A549 (cell line): ENCODE measurements at regions not wholly inside any gene's neighbourhood (a gene's known extent, or its start where the extent isn't known, plus 50 kb on each side); places are given as distances from the start of the nearest gene placed in this dataset.

Source experiments
- ATAC-seq, 2 experiments: fragments of 200-7000 bp in 1 of 2; fragments of >200 bp in 1 of 2; cut with Nextera tagmentation in 1 of 2; cut with Tn5 transposase in 1 of 2; 3 replicates each; pipeline versions ENCODE4 v1.8.0 to v1.9.1; 2018 to 2020; ENCODE audit warnings: mild to moderate bottlenecking in 1 of 2, moderate library complexity in 1 of 2
- CTCF ChIA-PET: fragments of 300-600 bp; sonication (Branson Sonifier 250); formaldehyde crosslinking; extraction: SDS; loops from one replicate; lab custom pipeline; 2021; ENCODE audit warnings: antibody characterized with exemption, inconsistent platforms; lab: Yijun Ruan, JAX
- POLR2A ChIA-PET: fragments of 350-600 bp; formaldehyde crosslinking; extraction: SDS; loops from one replicate; lab custom pipeline; 2021; ENCODE audit warnings: antibody characterized with exemption, inconsistent platforms; lab: Yijun Ruan, JAX
- DNase-seq, 2 experiments: peaks; one replicate each; pipeline versions ENCODE4 v3.0.0 to v3.0.0-alpha.2; 2011 to 2016; ENCODE audit warnings: low read depth in 1 of 2, low spot score in 1 of 2
- FAIRE-seq: peaks from 2 replicates; lab custom pipeline; 2011; peaks lifted over from hg19 to GRCh38; lab: Jason Lieb, UNC
- H3K27ac ChIP-seq, 2 experiments: fragments of >200 bp; sonication (Bioruptor Twin); formaldehyde crosslinking; 3 replicates each; pipeline ENCODE4 v1.5.1; 2016 to 2017
- H3K4me1 ChIP-seq: fragments of >200 bp; sonication (Bioruptor Twin); formaldehyde crosslinking; 3 replicates; pipeline ENCODE4 v1.6.1; 2016
- H3K4me2 ChIP-seq: fragments of >200 bp; sonication (Bioruptor Twin); formaldehyde crosslinking; 3 replicates; pipeline ENCODE4 v1.6.1; 2016
- H3K4me3 ChIP-seq: fragments of >200 bp; sonication (Bioruptor Twin); formaldehyde crosslinking; 3 replicates; pipeline ENCODE4 v1.5.1; 2016
- H3K9me3 ChIP-seq: fragments of >200 bp; sonication (Bioruptor Twin); formaldehyde crosslinking; 3 replicates; pipeline ENCODE4 v1.6.1; 2016
- BHLHE40 ChIP-seq: IDR thresholded peaks from 2 replicates; pipeline ENCODE4 v1.6.1; 2012; ENCODE audit warnings: low read depth, low read length, inconsistent platforms
- CHD4 ChIP-seq: fragments of 200-600 bp; sonication (generic); IDR thresholded peaks from 2 replicates; pipeline ENCODE4 v1.6.1; 2016; ENCODE audit warnings: antibody characterized with exemption, mild to moderate bottlenecking, borderline replicate concordance
- EP300 ChIP-seq, 2 experiments: fragments of >200 bp; sonication (Bioruptor Twin); formaldehyde crosslinking; IDR thresholded peaks; 2 replicates in 1 of 2; 3 replicates in 1 of 2; pipeline ENCODE4 v1.6.1; 2016 to 2017
- FOXS1 ChIP-seq: fragments of 250-450 bp; sonication (Bioruptor Pico); IDR thresholded peaks from 2 replicates; pipeline ENCODE4 v1.5.0; 2020; ENCODE audit warnings: mild to moderate bottlenecking, moderate library complexity
- GATA3 ChIP-seq: IDR thresholded peaks from 2 replicates; pipeline ENCODE4 v1.6.1; 2012; ENCODE audit warnings: borderline replicate concordance
- HMGXB4 ChIP-seq: fragments of 250-450 bp; sonication (Bioruptor Pico); IDR thresholded peaks from 2 replicates; pipeline ENCODE4 v1.5.0; 2021; ENCODE audit warnings: mild to moderate bottlenecking, moderate library complexity, borderline replicate concordance
- KDM1A ChIP-seq: fragments of 200-600 bp; sonication (generic); IDR thresholded peaks from 2 replicates; pipeline ENCODE4 v1.6.1; 2016; ENCODE audit warnings: low read depth, mild to moderate bottlenecking
- MAZ ChIP-seq: fragments of 150-350 bp; IDR thresholded peaks from 2 replicates; pipeline ENCODE4 v1.6.1; 2014; ENCODE audit warnings: antibody characterized with exemption, low read depth, low read length, borderline replicate concordance
- MYC ChIP-seq: IDR thresholded peaks from 2 replicates; pipeline ENCODE4 v1.6.1; 2012; ENCODE audit warnings: mild to moderate bottlenecking, inconsistent platforms, low read length, improper control_type of control experiment, borderline replicate concordance
- NFE2L2 ChIP-seq: fragments of 150-350 bp; conservative IDR thresholded peaks from 2 replicates; pipeline ENCODE4 v1.6.1; 2014; ENCODE audit warnings: low read length
- NR3C1 ChIP-seq: fragments of >200 bp; sonication (Bioruptor Twin); formaldehyde crosslinking; IDR thresholded peaks from 3 replicates; pipeline ENCODE4 v1.6.1; 2017
- PHF8 ChIP-seq: fragments of 200-600 bp; sonication (generic); IDR thresholded peaks from 2 replicates; pipeline ENCODE4 v1.6.1; 2016; ENCODE audit warnings: low read depth, mild to moderate bottlenecking, antibody characterized with exemption, moderate library complexity, borderline replicate concordance
- POLR2AphosphoS2 ChIP-seq: conservative IDR thresholded peaks from 2 replicates; pipeline ENCODE4 v1.6.1; 2012; ENCODE audit warnings: low read length, improper control_type of control experiment, inconsistent platforms
- RCOR1 ChIP-seq: fragments of 150-350 bp; IDR thresholded peaks from 2 replicates; pipeline ENCODE4 v1.6.1; 2014; ENCODE audit warnings: antibody characterized with exemption, low read length, low read depth
- SMC3 ChIP-seq: fragments of >200 bp; sonication (Bioruptor Twin); formaldehyde crosslinking; IDR thresholded peaks from 3 replicates; pipeline ENCODE4 v1.6.1; 2018; ENCODE audit warnings: inconsistent platforms
- SREBF2 ChIP-seq: fragments of 450-650 bp; IDR thresholded peaks from 2 replicates; pipeline ENCODE4 v1.6.1; 2014; ENCODE audit warnings: mild to moderate bottlenecking, moderate library complexity
- USF2 ChIP-seq: fragments of 450-650 bp; IDR thresholded peaks from 2 replicates; pipeline ENCODE4 v1.6.1; 2014; ENCODE audit warnings: antibody characterized with exemption
- ZSCAN20 ChIP-seq: fragments of 250-450 bp; sonication (Bioruptor Pico); IDR thresholded peaks from 2 replicates; pipeline ENCODE4 v1.8.0; 2022; ENCODE audit warnings: mild to moderate bottlenecking, moderate library complexity
- WGBS: methylation state at CpG from one replicate; pipeline ENCODE4 v1.1.6; 2017; ENCODE audit errors: missing lambda C conversion rate; 5-methylcytosine and 5-hydroxymethylcytosine counted together
- TF ChIP-seq, protein P1 (sequence below): fragments of 200-600 bp; sonication (generic); IDR thresholded peaks from 2 replicates; pipeline ENCODE4 v1.6.1; 2016; ENCODE audit warnings: antibody characterized with exemption, mild to moderate bottlenecking, moderate library complexity
- TF ChIP-seq, protein P2 (sequence below): IDR thresholded peaks from 2 replicates; pipeline ENCODE4 v1.6.1; 2012

GRCh38 chr4:169338241-169338640 is 67.5 kb upstream of the SH3RF1 start:
- ATAC-seq (no peak), DNase-seq (no peak), FAIRE-seq (no peak)
- H3K4me1 ChIP-seq: no peaks in the 10 kb centered on the region
- TF ChIP-seq MAZ (no peak), RCOR1 (no peak), EP300 (IDR thresholded peaks at IDR 0.05) (no peak), NFE2L2 (no peak), NR3C1 (no peak), POLR2AphosphoS2 (no peak), SREBF2 (no peak), HMGXB4 (CRISPR knock-in tag) (no peak)
- TF ChIP-seq, protein P1, sequence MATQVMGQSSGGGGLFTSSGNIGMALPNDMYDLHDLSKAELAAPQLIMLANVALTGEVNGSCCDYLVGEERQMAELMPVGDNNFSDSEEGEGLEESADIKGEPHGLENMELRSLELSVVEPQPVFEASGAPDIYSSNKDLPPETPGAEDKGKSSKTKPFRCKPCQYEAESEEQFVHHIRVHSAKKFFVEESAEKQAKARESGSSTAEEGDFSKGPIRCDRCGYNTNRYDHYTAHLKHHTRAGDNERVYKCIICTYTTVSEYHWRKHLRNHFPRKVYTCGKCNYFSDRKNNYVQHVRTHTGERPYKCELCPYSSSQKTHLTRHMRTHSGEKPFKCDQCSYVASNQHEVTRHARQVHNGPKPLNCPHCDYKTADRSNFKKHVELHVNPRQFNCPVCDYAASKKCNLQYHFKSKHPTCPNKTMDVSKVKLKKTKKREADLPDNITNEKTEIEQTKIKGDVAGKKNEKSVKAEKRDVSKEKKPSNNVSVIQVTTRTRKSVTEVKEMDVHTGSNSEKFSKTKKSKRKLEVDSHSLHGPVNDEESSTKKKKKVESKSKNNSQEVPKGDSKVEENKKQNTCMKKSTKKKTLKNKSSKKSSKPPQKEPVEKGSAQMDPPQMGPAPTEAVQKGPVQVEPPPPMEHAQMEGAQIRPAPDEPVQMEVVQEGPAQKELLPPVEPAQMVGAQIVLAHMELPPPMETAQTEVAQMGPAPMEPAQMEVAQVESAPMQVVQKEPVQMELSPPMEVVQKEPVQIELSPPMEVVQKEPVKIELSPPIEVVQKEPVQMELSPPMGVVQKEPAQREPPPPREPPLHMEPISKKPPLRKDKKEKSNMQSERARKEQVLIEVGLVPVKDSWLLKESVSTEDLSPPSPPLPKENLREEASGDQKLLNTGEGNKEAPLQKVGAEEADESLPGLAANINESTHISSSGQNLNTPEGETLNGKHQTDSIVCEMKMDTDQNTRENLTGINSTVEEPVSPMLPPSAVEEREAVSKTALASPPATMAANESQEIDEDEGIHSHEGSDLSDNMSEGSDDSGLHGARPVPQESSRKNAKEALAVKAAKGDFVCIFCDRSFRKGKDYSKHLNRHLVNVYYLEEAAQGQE: no peak
- no peaks in the 10 kb centered on the region for H3K9me3 ChIP-seq
- ChIA-PET POLR2A (no interaction called here), CTCF (interaction anchor here (0.5 kb wide), 1 partner anchor 25 kb away, joined by 8 read pairs; no protein-coding TSS in a partner anchor)
- no peak overlapping the region for H3K27ac ChIP-seq
- no peak overlapping the region for H3K4me2 ChIP-seq
- WGBS: 72% methylated on average over 2 of the region's 2 CpGs
- H3K4me3 ChIP-seq: no peak overlapping the region

DNA sequence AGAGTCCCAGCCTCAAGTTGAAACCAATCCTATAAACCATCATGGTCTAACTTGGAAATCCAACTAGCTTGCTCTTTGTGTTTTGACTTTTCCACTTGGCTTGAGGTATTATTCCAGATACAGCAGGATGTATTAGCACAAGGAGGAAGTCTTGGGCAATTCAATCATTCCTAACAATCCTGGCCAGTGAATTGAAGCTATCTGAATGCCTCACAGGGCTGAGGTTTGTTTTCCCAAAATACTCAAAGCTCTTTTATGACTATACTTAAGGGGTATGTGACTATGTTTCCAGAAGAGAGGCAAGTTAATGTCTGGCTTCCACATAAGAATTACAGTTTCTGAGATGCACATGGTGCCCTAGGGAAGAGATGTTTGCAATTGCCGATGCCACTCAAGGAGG is 66.8 kb upstream of the SH3RF1 start:
- CTCF ChIA-PET: no interaction called here
- H3K27ac ChIP-seq: no peak overlapping the region
- 36% methylated on average over 1 of the region's 1 CpG for WGBS
- no peaks in the 10 kb centered on the region for H3K4me1 ChIP-seq
- POLR2A ChIA-PET: no interaction called here
- no peaks in the 10 kb centered on the region for H3K9me3 ChIP-seq
- ATAC-seq (no peak), FAIRE-seq (no peak), DNase-seq (no peak)
- no peak overlapping the region for H3K4me2 ChIP-seq
- no peak overlapping the region for H3K4me3 ChIP-seq
- TF ChIP-seq SMC3 (no peak), KDM1A (no peak), BHLHE40 (no peak), FOXS1 (CRISPR knock-in tag) (no peak)

DNA sequence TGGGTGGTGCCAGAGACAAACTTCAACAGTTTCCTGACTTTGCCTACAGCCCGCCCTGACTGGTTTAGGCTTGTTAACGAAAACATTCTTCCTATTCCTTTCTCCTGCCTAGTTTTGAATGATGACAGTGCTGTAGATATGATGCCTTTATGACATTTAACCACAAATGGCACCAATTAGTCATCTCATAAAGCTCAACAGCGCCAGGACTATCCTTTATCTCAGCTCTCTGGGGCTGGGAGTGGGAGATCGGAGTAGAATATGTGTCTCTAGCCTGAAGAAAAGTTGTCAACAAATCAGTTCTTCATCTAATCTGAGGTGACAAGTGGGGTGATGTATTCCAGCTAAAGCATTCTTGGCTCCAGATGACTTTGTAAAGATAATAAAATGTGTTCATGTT is 64.6 kb upstream of the SH3RF1 start:
- Histone ChIP-seq H3K4me1 (no peaks in the 10 kb centered on the region), H3K4me3 (no peak overlapping the region), H3K9me3 (no peaks in the 10 kb centered on the region; the same call in 2 of the 3 replicates), H3K27ac (no peak overlapping the region), H3K4me2 (no peak overlapping the region)
- no peak for DNase-seq
- ChIA-PET CTCF (no interaction called here), POLR2A (no interaction called here)
- no peak for TF ChIP-seq MYC
- TF ChIP-seq, protein P2, sequence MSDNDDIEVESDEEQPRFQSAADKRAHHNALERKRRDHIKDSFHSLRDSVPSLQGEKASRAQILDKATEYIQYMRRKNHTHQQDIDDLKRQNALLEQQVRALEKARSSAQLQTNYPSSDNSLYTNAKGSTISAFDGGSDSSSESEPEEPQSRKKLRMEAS: no peak
- TF ChIP-seq, protein P1: no peak
- no peak for TF ChIP-seq GATA3
- no peak for TF ChIP-seq PHF8
- no peak for TF ChIP-seq USF2
- TF ChIP-seq ZSCAN20 (CRISPR knock-in tag): no peak
- no peak for TF ChIP-seq CHD4
- no peak for ATAC-seq
- no peak for FAIRE-seq
- WGBS: 73% methylated on average over 4 of the region's 4 CpGs
